ENCODE measurements at regions not wholly inside any gene's neighbourhood (a gene's known extent, or its start where the extent isn't known, plus 50 kb on each side); places are given as distances from the start of the nearest gene placed in this dataset.
"Not testable (repeated sequence)": the region's sequence is repeated elsewhere in the genome, so short reads cannot be mapped to it uniquely, and the experiment has no call there.

- no peak for DNase-seq (ENCODE audit: low read depth)
Observed at GRCh38 chr10:78416031-78417011, 382.7 kb downstream of the RPS24 start.

GRCh38 chr10:78417425-78418370, 384.0 kb downstream of the RPS24 start:
- DNase-seq (ENCODE audit: low read depth), result no peak

DNA sequence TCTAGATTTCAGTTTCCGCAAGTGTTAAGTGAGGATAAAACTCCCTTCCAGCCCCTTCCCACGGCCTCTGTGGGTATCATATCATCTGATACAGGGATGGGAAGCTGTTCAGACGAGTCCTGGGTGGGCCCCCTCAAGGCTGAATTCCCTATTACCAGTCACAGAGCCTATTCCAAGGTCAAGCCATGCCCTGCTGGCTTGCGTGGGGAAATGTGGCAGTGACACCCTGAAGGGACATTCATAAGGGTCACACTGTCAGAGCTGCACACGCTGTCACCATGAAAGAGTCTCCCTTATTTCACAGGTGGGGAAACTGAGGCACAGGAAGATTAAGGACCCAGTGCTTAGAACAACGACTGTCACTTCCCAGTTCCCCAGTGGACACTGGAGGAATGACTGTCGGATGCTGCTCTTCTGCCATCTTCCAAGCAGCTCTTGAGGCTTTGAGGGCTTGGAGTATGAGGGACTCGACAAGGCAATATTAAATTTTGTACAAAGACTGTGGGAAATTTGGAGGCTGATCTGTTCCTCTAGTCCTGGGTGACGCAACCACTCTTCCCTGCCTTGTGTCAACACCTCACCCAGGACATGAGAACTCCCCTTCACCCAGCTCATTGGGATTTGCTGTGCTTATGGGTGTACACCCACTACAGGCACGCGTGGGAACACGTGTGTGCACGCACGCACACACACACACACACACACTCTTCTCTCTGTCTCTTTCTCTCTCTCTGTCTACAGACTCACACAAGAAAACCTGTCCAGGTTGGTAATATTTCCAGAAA, 386.0 kb downstream of the RPS24 start:
- no peak for DNase-seq (ENCODE audit: low read depth)

GRCh38 chr10:78420946-78421735, 387.5 kb downstream of the RPS24 start:
- no peak for DNase-seq (ENCODE audit: low read depth)

DNA sequence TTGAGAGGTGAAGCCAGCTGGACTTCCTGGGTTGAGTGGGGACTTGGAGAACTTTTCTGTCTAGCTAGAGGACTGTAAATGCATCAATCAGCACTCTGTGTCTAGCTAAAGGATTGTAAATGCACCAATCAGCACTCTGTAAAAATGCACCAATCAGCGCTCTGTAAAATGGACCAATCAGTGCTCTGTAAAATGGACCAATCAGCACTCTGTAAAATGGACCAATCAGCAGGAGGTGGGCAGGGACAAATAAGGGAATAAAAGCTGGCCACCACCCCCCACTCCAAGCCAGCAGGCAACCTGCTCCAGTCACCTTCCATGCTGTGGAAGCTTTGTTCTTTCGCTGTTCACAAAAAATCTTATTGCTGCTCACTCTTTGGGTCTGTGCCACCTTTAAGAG, 390.4 kb downstream of the RPS24 start:
- not testable (repeated sequence) for DNase-seq (ENCODE audit: low read depth)

GRCh38 chr10:78424723-78425122, 391.1 kb downstream of the RPS24 start:
- no peak for DNase-seq (ENCODE audit: low read depth)

GRCh38 chr10:78426181-78426580, 392.5 kb downstream of the RPS24 start:
- no peak for DNase-seq (ENCODE audit: low read depth)

- DNase-seq (ENCODE audit: low read depth), result no peak
Observed at GRCh38 chr10:78427497-78428031, 393.9 kb downstream of the RPS24 start.

- DNase-seq (ENCODE audit: low read depth), result no peak
Observed at GRCh38 chr10:78428579-78428978, 394.9 kb downstream of the RPS24 start.

DNA sequence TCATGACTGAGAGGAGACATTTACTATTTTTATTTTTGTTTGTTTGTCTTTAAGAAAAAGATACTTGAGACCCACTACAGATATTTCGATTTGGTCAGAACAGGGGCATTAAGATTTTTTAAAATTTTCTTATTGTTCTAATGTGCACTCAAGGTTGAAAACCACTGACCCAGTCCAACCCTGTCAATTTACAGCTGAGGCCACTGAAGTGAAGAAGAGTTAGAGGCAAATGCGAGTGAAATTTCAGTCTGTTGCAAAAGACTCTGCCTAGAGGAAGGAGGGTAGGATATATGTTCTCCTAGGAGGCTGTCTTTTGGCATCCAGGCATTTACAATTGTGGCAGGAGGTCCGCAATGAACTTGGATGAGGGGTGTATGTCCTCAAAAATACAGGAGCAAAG, 396.3 kb downstream of the RPS24 start:
- no peak for DNase-seq (ENCODE audit: low read depth)

GRCh38 chr10:78432583-78432982, 398.9 kb downstream of the RPS24 start:
- no peak for DNase-seq (ENCODE audit: low read depth)

- no peak for DNase-seq (ENCODE audit: low read depth)
Observed at GRCh38 chr10:78433076-78433595, 399.5 kb downstream of the RPS24 start.

DNA sequence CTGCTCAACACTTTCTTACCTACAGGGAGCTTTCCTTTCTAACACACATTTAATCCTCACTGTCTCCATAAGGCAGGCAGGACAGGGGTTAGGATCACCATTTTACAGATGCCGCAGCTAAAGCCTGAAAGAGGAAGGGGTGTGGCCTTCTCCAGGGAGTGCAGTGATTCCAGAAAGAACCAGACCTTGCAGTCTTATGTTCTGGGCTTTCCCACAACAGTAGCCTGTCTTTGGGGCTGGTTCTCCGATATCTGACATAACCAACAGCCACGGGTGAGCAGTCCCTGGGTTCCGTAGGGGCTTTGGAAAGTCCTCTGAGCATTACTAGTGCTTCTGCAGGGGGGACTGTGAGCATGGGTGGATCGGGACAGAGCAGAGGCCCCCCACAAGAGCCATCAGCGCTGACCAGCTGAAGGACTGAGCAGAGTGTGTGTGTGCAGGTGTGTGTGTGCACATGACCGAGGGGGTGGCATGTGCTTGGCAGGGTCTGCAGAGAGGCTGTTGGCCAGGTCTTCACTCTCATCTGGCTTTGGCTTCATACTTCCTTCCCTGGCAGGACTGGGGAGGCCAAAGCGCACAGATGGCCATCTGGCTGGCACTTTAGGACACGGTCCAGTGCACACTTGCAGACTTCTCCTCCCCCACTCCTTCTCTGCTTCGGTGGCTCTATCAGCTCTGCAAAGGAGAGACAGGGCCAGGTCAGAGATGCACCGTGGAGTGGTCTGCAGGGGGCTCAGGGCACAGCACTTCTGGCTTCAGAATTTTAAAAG, 400.3 kb downstream of the RPS24 start:
- DNase-seq (ENCODE audit: low read depth), result no peak

- DNase-seq (ENCODE audit: low read depth), result no peak
Observed at GRCh38 chr10:78434886-78435285, 401.2 kb downstream of the RPS24 start.

GRCh38 chr10:78435484-78436221, 402.0 kb downstream of the RPS24 start:
- DNase-seq (ENCODE audit: low read depth), result no peak

DNA sequence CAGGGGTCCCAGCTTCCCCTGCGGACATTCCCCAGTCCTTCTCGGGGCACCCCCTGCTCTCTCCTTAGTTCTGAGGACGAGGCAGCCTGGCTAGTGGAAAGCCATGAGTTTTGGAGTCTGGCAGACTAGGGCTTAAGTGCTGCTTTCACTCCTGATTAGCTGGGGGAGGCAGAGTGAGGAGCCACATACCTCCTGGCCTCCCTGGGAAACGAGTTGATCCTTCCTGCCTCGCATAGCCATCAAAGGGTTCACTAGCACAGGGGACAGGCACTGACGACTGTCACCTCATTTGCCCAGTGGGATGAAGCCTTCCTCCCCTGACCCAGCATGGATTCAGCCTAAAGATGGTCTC, 402.5 kb downstream of the RPS24 start:
- no peak for DNase-seq (ENCODE audit: low read depth)

DNA sequence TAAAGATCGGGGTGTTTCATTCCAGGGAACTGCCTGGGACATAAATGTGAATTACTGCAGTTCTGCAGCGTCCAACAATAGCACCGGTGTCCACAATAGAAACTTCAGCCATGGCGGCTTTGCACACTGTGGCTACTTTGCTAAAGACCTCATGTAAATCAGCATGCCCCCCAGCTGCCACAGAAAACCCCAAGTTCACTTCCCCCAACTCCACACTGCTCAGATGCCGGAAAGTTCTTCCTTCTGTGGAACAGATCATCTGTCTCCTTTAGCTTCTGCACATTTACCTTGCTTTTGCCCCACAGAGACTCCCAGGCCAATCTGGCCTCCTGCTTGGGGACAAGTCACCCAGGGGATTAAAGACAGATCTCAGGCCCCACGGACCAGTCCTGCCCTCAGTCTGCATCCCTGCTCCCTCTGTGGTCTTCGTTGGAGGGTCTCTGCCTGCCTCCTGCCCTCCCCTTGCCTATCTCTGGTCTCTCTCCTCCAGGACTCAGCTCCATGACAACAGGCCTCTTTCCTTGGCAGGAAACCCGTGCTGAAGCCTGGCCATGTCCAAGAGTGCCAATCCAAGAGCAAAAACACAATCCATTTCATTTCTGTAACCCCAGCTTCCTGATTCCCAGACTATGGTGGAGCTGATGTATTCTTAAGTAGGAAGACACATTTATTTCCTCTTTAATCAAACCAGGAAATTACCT, 403.2 kb downstream of the RPS24 start:
- DNase-seq (ENCODE audit: low read depth), result no peak

DNA sequence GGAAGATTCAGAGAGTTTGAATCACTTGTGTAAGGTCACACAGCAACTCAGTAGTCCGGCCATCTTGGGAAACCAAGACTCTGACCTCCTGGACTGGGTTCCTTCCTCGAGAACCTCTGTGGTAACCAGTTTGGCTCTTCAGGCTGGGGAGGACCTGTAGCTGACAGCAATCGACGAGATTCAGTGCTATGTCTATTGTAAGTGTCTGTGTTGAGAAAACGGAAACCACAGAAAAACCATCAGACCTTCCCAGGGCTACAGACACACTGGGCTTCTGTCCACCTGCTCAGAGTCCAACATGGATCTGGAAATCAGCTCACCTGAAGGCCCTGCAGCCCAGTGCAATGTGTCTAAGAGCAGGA, 403.7 kb downstream of the RPS24 start:
- no peak for DNase-seq (ENCODE audit: low read depth)

Measured in stimulated activated CD8-positive, alpha-beta memory T cell treated with anti-CD3 and anti-CD28 coated beads, Interleukin-12 subunit alpha, Interleukin-12 subunit beta, amount 100 ng/mL, for 4 hours (primary cell).